SHP77 treated with DMSO at 0.1 percent for 48 hours (cell line): ENCODE measurements at regions not wholly inside any gene's neighbourhood (a gene's known extent, or its start where the extent isn't known, plus 50 kb on each side); places are given as distances from the start of the nearest gene placed in this dataset.
"Not testable (repeated sequence)": the region's sequence is repeated elsewhere in the genome, so short reads cannot be mapped to it uniquely, and the experiment has no call there.

Experiments used
- DNase-seq: peaks from one replicate; lab custom pipeline; 2025; lab: John Stamatoyannopoulos, UW

- no peak for DNase-seq
Observed at GRCh38 chrX:122913134-122913533, 270.9 kb upstream of the GRIA3 start.

GRCh38 chrX:122913764-122914163 is 270.3 kb upstream of the GRIA3 start:
- no peak for DNase-seq

GRCh38 chrX:122914256-122914655 is 269.8 kb upstream of the GRIA3 start:
- DNase-seq = no peak

- DNase-seq = no peak
Observed at GRCh38 chrX:122934131-122934530, 249.9 kb upstream of the GRIA3 start.

- DNase-seq = no peak
Observed at GRCh38 chrX:122940199-122940598, 243.9 kb upstream of the GRIA3 start.

- DNase-seq = no peak
Observed at GRCh38 chrX:122941806-122942205, 242.3 kb upstream of the GRIA3 start.

- DNase-seq = no peak
Observed at GRCh38 chrX:122943918-122944317, 240.2 kb upstream of the GRIA3 start.

GRCh38 chrX:122945328-122945727 is 238.8 kb upstream of the GRIA3 start:
- DNase-seq = no peak

GRCh38 chrX:122972604-122973003 is 211.5 kb upstream of the GRIA3 start:
- no peak for DNase-seq

- no peak for DNase-seq
Observed at GRCh38 chrX:122982521-122982920, 201.6 kb upstream of the GRIA3 start.

GRCh38 chrX:123002844-123003243 is 181.2 kb upstream of the GRIA3 start:
- not testable (repeated sequence) for DNase-seq

- DNase-seq = no peak
Observed at GRCh38 chrX:123013141-123013540, 170.9 kb upstream of the GRIA3 start.

- DNase-seq = no peak
Observed at GRCh38 chrX:123036401-123036800, 147.7 kb upstream of the GRIA3 start.

- DNase-seq = no peak
Observed at GRCh38 chrX:123049071-123049625, 134.9 kb upstream of the GRIA3 start.

- no peak for DNase-seq
Observed at GRCh38 chrX:123060986-123061385, 123.1 kb upstream of the GRIA3 start.

GRCh38 chrX:123064053-123064452 is 120.0 kb upstream of the GRIA3 start:
- no peak for DNase-seq

GRCh38 chrX:123072686-123073385 is 111.2 kb upstream of the GRIA3 start:
- DNase-seq = no peak

- no peak for DNase-seq
Observed at GRCh38 chrX:123075947-123076561, 108.0 kb upstream of the GRIA3 start.

- DNase-seq = no peak
Observed at GRCh38 chrX:123077631-123078030, 106.4 kb upstream of the GRIA3 start.

GRCh38 chrX:123080065-123080464 is 104.0 kb upstream of the GRIA3 start:
- DNase-seq = no peak

GRCh38 chrX:123081776-123082175 is 102.3 kb upstream of the GRIA3 start:
- DNase-seq = no peak

- no peak for DNase-seq
Observed at GRCh38 chrX:123083924-123084323, 100.2 kb upstream of the GRIA3 start.

GRCh38 chrX:123084797-123085196 is 99.3 kb upstream of the GRIA3 start:
- DNase-seq = no peak
